Neutrophil (primary cell): ENCODE measurements at regions not wholly inside any gene's neighbourhood (a gene's known extent, or its start where the extent isn't known, plus 50 kb on each side); places are given as distances from the start of the nearest gene placed in this dataset.

ENCODE experiments used
- H3K27ac ChIP-seq: fragments of 200-600 bp; sonication (generic); 2 replicates; pipeline ENCODE4 v1.5.1; 2016; ENCODE audit warnings: mild to moderate bottlenecking, moderate library complexity
- H3K27me3 ChIP-seq: fragments of 200-600 bp; sonication (generic); 2 replicates; pipeline ENCODE4 v1.6.0; 2016; ENCODE audit warnings: mild to moderate bottlenecking
- H3K36me3 ChIP-seq: fragments of 200-600 bp; sonication (generic); 2 replicates; pipeline ENCODE4 v1.5.1; 2017
- H3K4me1 ChIP-seq, 2 experiments: fragments of 200-600 bp in 1 of 2; sonication (generic) in 1 of 2; 1 replicate in 1 of 2; 2 replicates in 1 of 2; pipeline versions ENCODE4 v1.5.1 to v1.6.1; 2013 to 2016; ENCODE audit warnings: low read depth in 1 of 2, low read length in 1 of 2, mild to moderate bottlenecking in 1 of 2, moderate library complexity in 1 of 2; ENCODE audit not compliant: control insufficient read depth in 1 of 2, insufficient read depth in 1 of 2
- H3K4me3 ChIP-seq, 2 experiments: fragments of 200-600 bp in 1 of 2; sonication (generic) in 1 of 2; 1 replicate in 1 of 2; 2 replicates in 1 of 2; pipeline ENCODE4 v1.5.1; 2013 to 2016; ENCODE audit warnings: low read depth in 1 of 2, low read length in 1 of 2, mild to moderate bottlenecking in 1 of 2, moderate library complexity in 1 of 2
- H3K9me3 ChIP-seq: fragments of 200-600 bp; sonication (generic); 2 replicates; pipeline ENCODE4 v1.5.1; 2016
- CTCF ChIP-seq: fragments of 200-600 bp; sonication (generic); IDR thresholded peaks from 2 replicates; pipeline ENCODE4 v1.5.1; 2016; ENCODE audit warnings: antibody characterized with exemption

- Histone ChIP-seq H3K27me3 (no peaks in the 10 kb centered on the region), H3K4me3 (no peak overlapping the region), H3K9me3 (no peaks in the 10 kb centered on the region), H3K4me1 (no peaks in the 10 kb centered on the region), H3K27ac (no peak overlapping the region), H3K36me3 (no peaks in the 10 kb centered on the region)
- no peak for TF ChIP-seq CTCF
These were observed 254.3 kb downstream of the SOX11 start for GRCh38 chr2:5946225-5947115.

GRCh38 chr2:5950736-5951135 lies 258.6 kb downstream of the SOX11 start:
- Histone ChIP-seq H3K9me3 (no peaks in the 10 kb centered on the region), H3K36me3 (no peaks in the 10 kb centered on the region), H3K27me3 (no peaks in the 10 kb centered on the region), H3K4me3 (no peak overlapping the region), H3K27ac (no peak overlapping the region), H3K4me1 (no peaks in the 10 kb centered on the region)
- TF ChIP-seq CTCF: no peak

- Histone ChIP-seq H3K4me1 (no peaks in the 10 kb centered on the region), H3K27me3 (no peaks in the 10 kb centered on the region), H3K36me3 (no peaks in the 10 kb centered on the region), H3K9me3 (no peaks in the 10 kb centered on the region), H3K27ac (no peak overlapping the region), H3K4me3 (no peak overlapping the region)
- no peak for TF ChIP-seq CTCF
These were observed 259.3 kb downstream of the SOX11 start for GRCh38 chr2:5951471-5951870.

- Histone ChIP-seq H3K36me3 (no peaks in the 10 kb centered on the region), H3K4me3 (no peak overlapping the region), H3K4me1 (no peaks in the 10 kb centered on the region), H3K9me3 (no peaks in the 10 kb centered on the region), H3K27me3 (no peaks in the 10 kb centered on the region), H3K27ac (no peak overlapping the region)
- TF ChIP-seq CTCF: no peak
These were observed 261.3 kb downstream of the SOX11 start for GRCh38 chr2:5953525-5953924.

- Histone ChIP-seq H3K4me3 (no peak overlapping the region), H3K27me3 (no peaks in the 10 kb centered on the region), H3K9me3 (no peaks in the 10 kb centered on the region), H3K4me1 (no peaks in the 10 kb centered on the region), H3K36me3 (no peaks in the 10 kb centered on the region), H3K27ac (no peak overlapping the region)
- TF ChIP-seq CTCF: no peak
These were observed 262.3 kb downstream of the SOX11 start for GRCh38 chr2:5954509-5954908.
